Fibroblast of mammary gland (primary cell): ENCODE measurements at regions not wholly inside any gene's neighbourhood (a gene's known extent, or its start where the extent isn't known, plus 50 kb on each side); places are given as distances from the start of the nearest gene placed in this dataset.

ENCODE experiments used
- DNase-seq: peaks from one replicate; pipeline ENCODE4 v3.0.0-alpha.2; 2010; ENCODE audit warnings: low read depth
- H3K4me3 ChIP-seq: 2 replicates; pipeline ENCODE4 v1.5.1; 2011; ENCODE audit warnings: low read depth, mild to moderate bottlenecking, low read length, moderate library complexity; ENCODE audit not compliant: control insufficient read depth
- CTCF ChIP-seq: conservative IDR thresholded peaks from 2 replicates; pipeline ENCODE4 v1.5.1; 2011; ENCODE audit warnings: low read depth, low read length, inconsistent platforms; ENCODE audit not compliant: control insufficient read depth, insufficient read depth

GRCh38 chr21:17978895-17979294 lies 159.7 kb upstream of the C21orf91 start:
- no peak for TF ChIP-seq CTCF
- H3K4me3 ChIP-seq = no peak overlapping the region

GRCh38 chr21:17976691-17977090 lies 157.5 kb upstream of the C21orf91 start:
- TF ChIP-seq CTCF = no peak
- no peak for DNase-seq
- H3K4me3 ChIP-seq = no peak overlapping the region

More at GRCh38 chr21:17978895-17979294, 159.7 kb upstream of the C21orf91 start:
- DNase-seq = no peak

GRCh38 chr21:17976139-17976538 lies 157.0 kb upstream of the C21orf91 start:
- no peak for DNase-seq
- H3K4me3 ChIP-seq = no peak overlapping the region
- TF ChIP-seq CTCF = no peak

- no peak for DNase-seq
- no peak for TF ChIP-seq CTCF
- no peak overlapping the region for H3K4me3 ChIP-seq
Observed at GRCh38 chr21:17967319-17967718, 148.2 kb upstream of the C21orf91 start.

GRCh38 chr21:17964716-17965115 lies 145.6 kb upstream of the C21orf91 start:
- H3K4me3 ChIP-seq = no peak overlapping the region
- no peak for DNase-seq
- TF ChIP-seq CTCF = no peak

GRCh38 chr21:17964199-17964598 lies 145.0 kb upstream of the C21orf91 start:
- no peak overlapping the region for H3K4me3 ChIP-seq
- DNase-seq = no peak
- TF ChIP-seq CTCF = no peak

- TF ChIP-seq CTCF = no peak
- no peak for DNase-seq
- H3K4me3 ChIP-seq = no peak overlapping the region
Observed at GRCh38 chr21:17950591-17950990, 131.4 kb upstream of the C21orf91 start.
